ENCODE measurements at regions not wholly inside any gene's neighbourhood (a gene's known extent, or its start where the extent isn't known, plus 50 kb on each side); places are given as distances from the start of the nearest gene placed in this dataset.

DNA sequence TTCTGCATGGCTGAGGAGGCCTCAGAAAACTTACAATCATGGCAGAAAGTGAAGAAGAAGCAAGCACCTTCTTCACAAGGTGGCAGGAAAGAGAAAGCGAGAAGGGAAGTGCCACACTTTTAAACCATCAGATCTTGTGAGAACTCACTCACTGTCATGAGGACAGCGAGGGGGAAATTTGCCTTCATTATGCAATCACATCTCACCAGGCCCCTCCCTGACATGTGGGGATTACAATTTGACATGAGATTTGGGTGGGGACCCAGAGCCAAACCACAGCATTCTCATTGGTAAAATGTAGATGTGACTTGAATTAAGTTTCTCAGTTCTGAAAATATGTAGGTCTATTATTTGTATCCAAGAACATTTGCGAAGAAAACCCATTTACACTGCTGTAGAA, 854.8 kb downstream of the EPHA4 start:
- TF ChIP-seq, protein P1, sequence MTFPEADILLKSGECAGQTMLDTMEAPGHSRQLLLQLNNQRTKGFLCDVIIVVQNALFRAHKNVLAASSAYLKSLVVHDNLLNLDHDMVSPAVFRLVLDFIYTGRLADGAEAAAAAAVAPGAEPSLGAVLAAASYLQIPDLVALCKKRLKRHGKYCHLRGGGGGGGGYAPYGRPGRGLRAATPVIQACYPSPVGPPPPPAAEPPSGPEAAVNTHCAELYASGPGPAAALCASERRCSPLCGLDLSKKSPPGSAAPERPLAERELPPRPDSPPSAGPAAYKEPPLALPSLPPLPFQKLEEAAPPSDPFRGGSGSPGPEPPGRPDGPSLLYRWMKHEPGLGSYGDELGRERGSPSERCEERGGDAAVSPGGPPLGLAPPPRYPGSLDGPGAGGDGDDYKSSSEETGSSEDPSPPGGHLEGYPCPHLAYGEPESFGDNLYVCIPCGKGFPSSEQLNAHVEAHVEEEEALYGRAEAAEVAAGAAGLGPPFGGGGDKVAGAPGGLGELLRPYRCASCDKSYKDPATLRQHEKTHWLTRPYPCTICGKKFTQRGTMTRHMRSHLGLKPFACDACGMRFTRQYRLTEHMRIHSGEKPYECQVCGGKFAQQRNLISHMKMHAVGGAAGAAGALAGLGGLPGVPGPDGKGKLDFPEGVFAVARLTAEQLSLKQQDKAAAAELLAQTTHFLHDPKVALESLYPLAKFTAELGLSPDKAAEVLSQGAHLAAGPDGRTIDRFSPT (tag by site-specific recombination; IDR thresholded peaks at IDR 0.05), result no peak
- TF ChIP-seq YY1 (tag by site-specific recombination; IDR thresholded peaks at IDR 0.05) (no peak), ZNF433 (tag by site-specific recombination; IDR thresholded peaks at IDR 0.05; ENCODE audit: low read depth) (no peak)
- TF ChIP-seq, protein P2, sequence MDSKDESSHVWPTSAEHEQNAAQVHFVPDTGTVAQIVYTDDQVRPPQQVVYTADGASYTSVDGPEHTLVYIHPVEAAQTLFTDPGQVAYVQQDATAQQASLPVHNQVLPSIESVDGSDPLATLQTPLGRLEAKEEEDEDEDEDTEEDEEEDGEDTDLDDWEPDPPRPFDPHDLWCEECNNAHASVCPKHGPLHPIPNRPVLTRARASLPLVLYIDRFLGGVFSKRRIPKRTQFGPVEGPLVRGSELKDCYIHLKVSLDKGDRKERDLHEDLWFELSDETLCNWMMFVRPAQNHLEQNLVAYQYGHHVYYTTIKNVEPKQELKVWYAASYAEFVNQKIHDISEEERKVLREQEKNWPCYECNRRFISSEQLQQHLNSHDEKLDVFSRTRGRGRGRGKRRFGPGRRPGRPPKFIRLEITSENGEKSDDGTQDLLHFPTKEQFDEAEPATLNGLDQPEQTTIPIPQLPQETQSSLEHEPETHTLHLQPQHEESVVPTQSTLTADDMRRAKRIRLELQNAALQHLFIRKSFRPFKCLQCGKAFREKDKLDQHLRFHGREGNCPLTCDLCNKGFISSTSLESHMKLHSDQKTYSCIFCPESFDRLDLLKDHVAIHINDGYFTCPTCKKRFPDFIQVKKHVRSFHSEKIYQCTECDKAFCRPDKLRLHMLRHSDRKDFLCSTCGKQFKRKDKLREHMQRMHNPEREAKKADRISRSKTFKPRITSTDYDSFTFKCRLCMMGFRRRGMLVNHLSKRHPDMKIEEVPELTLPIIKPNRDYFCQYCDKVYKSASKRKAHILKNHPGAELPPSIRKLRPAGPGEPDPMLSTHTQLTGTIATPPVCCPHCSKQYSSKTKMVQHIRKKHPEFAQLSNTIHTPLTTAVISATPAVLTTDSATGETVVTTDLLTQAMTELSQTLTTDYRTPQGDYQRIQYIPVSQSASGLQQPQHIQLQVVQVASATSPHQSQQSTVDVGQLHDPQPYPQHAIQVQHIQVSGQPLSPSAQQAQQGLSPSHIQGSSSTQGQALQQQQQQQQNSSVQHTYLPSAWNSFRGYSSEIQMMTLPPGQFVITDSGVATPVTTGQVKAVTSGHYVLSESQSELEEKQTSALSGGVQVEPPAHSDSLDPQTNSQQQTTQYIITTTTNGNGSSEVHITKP (tag by site-specific recombination; IDR thresholded peaks at IDR 0.05), result no peak
- no peak overlapping the region for H3K27ac ChIP-seq (ENCODE audit: extremely low read depth, low read depth, low read length)
- H3K4me3 ChIP-seq (ENCODE audit: low read depth, low read length), result no peak overlapping the region
- H3K4me1 ChIP-seq (ENCODE audit: control insufficient read depth, insufficient read depth, low read length), result no peaks in the 10 kb centered on the region
- no peaks in the 10 kb centered on the region for H3K36me3 ChIP-seq (ENCODE audit: control insufficient read depth in 2 of 2, insufficient read depth in 1 of 2, low read length in 2 of 2)
- no peaks in the 10 kb centered on the region for H3K9me3 ChIP-seq (ENCODE audit: control insufficient read depth, insufficient read depth, low read depth, low read length)
- ChIA-PET POLR2A (no interaction called here), CTCF (no interaction called here)

DNA sequence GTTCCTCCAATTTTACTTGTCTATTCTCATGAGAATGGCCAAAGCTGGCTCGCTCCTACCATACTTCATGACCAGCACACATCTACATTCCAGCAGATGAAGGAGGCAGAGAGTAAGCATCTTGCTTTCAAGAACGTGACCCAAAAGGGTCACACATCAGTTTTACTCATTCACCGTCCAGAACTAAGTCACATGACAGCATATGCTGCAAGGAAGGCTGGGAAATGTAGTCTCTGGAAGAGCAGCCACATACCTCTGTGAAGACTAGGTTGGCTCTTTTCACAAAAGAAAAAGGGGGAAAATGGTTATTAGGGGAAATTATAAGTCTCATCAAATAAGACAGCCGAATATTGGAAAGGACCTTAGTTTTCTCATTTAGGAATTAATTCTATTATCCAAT, 835.3 kb downstream of the EPHA4 start:
- TF ChIP-seq ZNF777 (tag by site-specific recombination; IDR thresholded peaks at IDR 0.05; ENCODE audit: borderline replicate concordance) (no peak), BCL11A (tag by site-specific recombination; IDR thresholded peaks at IDR 0.05; ENCODE audit: low read depth) (no peak), ZNF843 (tag by site-specific recombination; IDR thresholded peaks at IDR 0.05) (no peak), GFI1B (tag by site-specific recombination; IDR thresholded peaks at IDR 0.05) (no peak), ZNF133 (tag by site-specific recombination; IDR thresholded peaks at IDR 0.05) (no peak), ZNF214 (tag by site-specific recombination; IDR thresholded peaks at IDR 0.05; ENCODE audit: borderline replicate concordance) (no peak), ZNF677 (tag by site-specific recombination; IDR thresholded peaks at IDR 0.05) (no peak), ZNF837 (tag by site-specific recombination; IDR thresholded peaks at IDR 0.05) (no peak), ZNF394 (tag by site-specific recombination; IDR thresholded peaks at IDR 0.05; ENCODE audit: borderline replicate concordance) (no peak), RBAK (tag by site-specific recombination; IDR thresholded peaks at IDR 0.05) (no peak), ZNF501 (tag by site-specific recombination; IDR thresholded peaks at IDR 0.05) (no peak), KLF1 (tag by site-specific recombination; IDR thresholded peaks at IDR 0.05) (no peak), ZNF776 (tag by site-specific recombination; IDR thresholded peaks at IDR 0.05; ENCODE audit: borderline replicate concordance) (no peak), ZNF621 (tag by site-specific recombination; IDR thresholded peaks at IDR 0.05) (no peak)
- TF ChIP-seq, protein P3, sequence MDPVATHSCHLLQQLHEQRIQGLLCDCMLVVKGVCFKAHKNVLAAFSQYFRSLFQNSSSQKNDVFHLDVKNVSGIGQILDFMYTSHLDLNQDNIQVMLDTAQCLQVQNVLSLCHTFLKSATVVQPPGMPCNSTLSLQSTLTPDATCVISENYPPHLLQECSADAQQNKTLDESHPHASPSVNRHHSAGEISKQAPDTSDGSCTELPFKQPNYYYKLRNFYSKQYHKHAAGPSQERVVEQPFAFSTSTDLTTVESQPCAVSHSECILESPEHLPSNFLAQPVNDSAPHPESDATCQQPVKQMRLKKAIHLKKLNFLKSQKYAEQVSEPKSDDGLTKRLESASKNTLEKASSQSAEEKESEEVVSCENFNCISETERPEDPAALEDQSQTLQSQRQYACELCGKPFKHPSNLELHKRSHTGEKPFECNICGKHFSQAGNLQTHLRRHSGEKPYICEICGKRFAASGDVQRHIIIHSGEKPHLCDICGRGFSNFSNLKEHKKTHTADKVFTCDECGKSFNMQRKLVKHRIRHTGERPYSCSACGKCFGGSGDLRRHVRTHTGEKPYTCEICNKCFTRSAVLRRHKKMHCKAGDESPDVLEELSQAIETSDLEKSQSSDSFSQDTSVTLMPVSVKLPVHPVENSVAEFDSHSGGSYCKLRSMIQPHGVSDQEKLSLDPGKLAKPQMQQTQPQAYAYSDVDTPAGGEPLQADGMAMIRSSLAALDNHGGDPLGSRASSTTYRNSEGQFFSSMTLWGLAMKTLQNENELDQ (tag by site-specific recombination; IDR thresholded peaks at IDR 0.05; ENCODE audit: low read depth), result no peak
- H3K27ac ChIP-seq (ENCODE audit: extremely low read depth, low read depth, low read length), result no peak overlapping the region
- H3K36me3 ChIP-seq (ENCODE audit: control insufficient read depth in 2 of 2, insufficient read depth in 1 of 2, low read length in 2 of 2), result no peaks in the 10 kb centered on the region
- no peak overlapping the region for H3K4me3 ChIP-seq (ENCODE audit: low read depth, low read length)
- H3K4me1 ChIP-seq (ENCODE audit: control insufficient read depth, insufficient read depth, low read length), result no peaks in the 10 kb centered on the region
- POLR2A ChIA-PET, result no interaction called here
- H3K9me3 ChIP-seq (ENCODE audit: control insufficient read depth, insufficient read depth, low read depth, low read length), result no peaks in the 10 kb centered on the region
- CTCF ChIA-PET, result no interaction called here
